ENCODE measurements at regions not wholly inside any gene's neighbourhood (a gene's known extent, or its start where the extent isn't known, plus 50 kb on each side); places are given as distances from the start of the nearest gene placed in this dataset.

- TF ChIP-seq, protein P1, sequence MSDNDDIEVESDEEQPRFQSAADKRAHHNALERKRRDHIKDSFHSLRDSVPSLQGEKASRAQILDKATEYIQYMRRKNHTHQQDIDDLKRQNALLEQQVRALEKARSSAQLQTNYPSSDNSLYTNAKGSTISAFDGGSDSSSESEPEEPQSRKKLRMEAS (IDR thresholded peaks at IDR 0.05; ENCODE audit: low read depth, low read length) = no peak
- TF ChIP-seq, protein P2, sequence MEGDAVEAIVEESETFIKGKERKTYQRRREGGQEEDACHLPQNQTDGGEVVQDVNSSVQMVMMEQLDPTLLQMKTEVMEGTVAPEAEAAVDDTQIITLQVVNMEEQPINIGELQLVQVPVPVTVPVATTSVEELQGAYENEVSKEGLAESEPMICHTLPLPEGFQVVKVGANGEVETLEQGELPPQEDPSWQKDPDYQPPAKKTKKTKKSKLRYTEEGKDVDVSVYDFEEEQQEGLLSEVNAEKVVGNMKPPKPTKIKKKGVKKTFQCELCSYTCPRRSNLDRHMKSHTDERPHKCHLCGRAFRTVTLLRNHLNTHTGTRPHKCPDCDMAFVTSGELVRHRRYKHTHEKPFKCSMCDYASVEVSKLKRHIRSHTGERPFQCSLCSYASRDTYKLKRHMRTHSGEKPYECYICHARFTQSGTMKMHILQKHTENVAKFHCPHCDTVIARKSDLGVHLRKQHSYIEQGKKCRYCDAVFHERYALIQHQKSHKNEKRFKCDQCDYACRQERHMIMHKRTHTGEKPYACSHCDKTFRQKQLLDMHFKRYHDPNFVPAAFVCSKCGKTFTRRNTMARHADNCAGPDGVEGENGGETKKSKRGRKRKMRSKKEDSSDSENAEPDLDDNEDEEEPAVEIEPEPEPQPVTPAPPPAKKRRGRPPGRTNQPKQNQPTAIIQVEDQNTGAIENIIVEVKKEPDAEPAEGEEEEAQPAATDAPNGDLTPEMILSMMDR (IDR thresholded peaks at IDR 0.05; ENCODE audit: low read depth, low read length) = no peak
- DNase-seq (ENCODE audit: low read depth) = no peak
- H3K4me3 ChIP-seq (ENCODE audit: low read depth, low read length) = no peak overlapping the region
These were observed 287.0 kb downstream of the CDC5L start for GRCh38 chr6:44674226-44675155.

- TF ChIP-seq POLR2A (IDR thresholded peaks at IDR 0.05; ENCODE audit: extremely low read depth, insufficient read length) = no peak
- TF ChIP-seq, protein P1 (IDR thresholded peaks at IDR 0.05; ENCODE audit: low read depth, low read length) = no peak
- TF ChIP-seq MYC (IDR thresholded peaks at IDR 0.05; ENCODE audit: low read depth, low read length) = no peak
- TF ChIP-seq, protein P2 (IDR thresholded peaks at IDR 0.05; ENCODE audit: low read depth, low read length) = no peak
- DNase-seq (ENCODE audit: low read depth) = no peak
- H3K4me3 ChIP-seq (ENCODE audit: low read depth, low read length) = no peak overlapping the region
These were observed 287.9 kb downstream of the CDC5L start for GRCh38 chr6:44675449-44675848.

DNA sequence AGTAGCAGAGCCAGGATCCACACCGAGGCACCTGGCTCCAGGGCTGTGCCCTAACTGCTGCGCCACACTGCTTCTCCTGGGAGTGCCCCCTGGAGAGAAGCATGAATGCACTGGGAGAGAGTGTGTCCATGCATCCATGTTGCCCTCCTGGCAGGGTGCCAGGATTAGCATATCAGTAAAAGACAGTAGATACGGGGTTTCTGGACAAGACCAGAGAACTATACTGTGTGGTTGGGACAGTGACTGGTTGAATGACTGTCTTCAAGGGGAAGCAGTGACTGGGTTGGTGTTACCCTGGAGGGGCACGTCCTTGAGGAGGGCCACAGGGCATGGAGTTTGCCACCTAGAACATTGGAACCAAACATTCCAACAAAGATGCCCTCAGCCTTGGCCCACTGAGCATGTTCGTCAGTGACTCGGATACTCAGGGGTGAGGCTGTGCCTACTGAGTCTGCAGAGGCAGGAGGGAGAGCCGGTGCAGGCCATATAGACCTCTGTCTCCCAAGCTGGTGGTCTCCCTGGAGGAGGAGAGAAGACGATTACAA lies 288.8 kb downstream of the CDC5L start:
- DNase-seq (ENCODE audit: low read depth) = no peak
- H3K4me3 ChIP-seq (ENCODE audit: low read depth, low read length) = no peak overlapping the region
- no peak for TF ChIP-seq MYC (IDR thresholded peaks at IDR 0.05; ENCODE audit: low read depth, low read length)
- TF ChIP-seq, protein P1 (IDR thresholded peaks at IDR 0.05; ENCODE audit: low read depth, low read length) = no peak
- TF ChIP-seq, protein P2 (IDR thresholded peaks at IDR 0.05; ENCODE audit: low read depth, low read length) = no peak
- TF ChIP-seq POLR2A (IDR thresholded peaks at IDR 0.05; ENCODE audit: extremely low read depth, insufficient read length) = no peak

- no peak overlapping the region for H3K4me3 ChIP-seq (ENCODE audit: low read depth, low read length)
- DNase-seq (ENCODE audit: low read depth) = no peak
- TF ChIP-seq, protein P1 (IDR thresholded peaks at IDR 0.05; ENCODE audit: low read depth, low read length) = no peak
- no peak for TF ChIP-seq MYC (IDR thresholded peaks at IDR 0.05; ENCODE audit: low read depth, low read length)
- TF ChIP-seq, protein P2 (IDR thresholded peaks at IDR 0.05; ENCODE audit: low read depth, low read length) = no peak
- no peak for TF ChIP-seq POLR2A (IDR thresholded peaks at IDR 0.05; ENCODE audit: extremely low read depth, insufficient read length)
These were observed 289.4 kb downstream of the CDC5L start for GRCh38 chr6:44676826-44677433.

DNA sequence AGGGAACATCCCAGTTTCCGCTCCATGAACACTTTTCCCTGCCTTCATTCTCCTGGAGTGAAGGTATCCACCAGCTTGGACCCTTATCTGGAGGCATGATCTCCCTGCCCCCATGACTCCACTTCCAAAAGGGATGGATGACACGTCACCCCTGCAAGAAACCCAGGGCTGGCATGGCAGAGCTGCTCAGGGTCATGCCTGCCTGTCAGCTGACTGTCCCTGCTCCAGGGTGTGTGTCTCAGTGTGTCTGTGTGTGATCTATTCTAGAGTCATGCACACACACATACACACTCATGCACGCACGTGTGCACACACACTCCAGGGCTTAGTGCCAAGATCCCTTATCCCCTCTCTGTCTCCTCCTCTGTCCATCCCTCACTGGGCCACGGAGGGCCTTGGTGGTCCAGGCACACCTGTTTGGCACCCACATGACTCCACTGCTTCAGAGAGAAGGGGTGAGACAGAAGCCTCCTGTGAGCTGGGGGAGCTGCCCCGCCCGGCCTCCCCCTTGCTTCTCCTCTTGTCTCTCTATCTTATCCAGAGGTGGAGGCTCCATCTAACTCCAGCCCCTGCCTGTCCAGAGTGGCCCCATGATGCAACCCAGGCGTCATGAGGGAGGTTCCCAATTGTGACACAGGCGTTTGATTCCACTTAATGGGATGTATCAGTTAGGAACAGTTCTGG lies 290.9 kb downstream of the CDC5L start:
- no peak for DNase-seq (ENCODE audit: low read depth)
- TF ChIP-seq, protein P1 (IDR thresholded peaks at IDR 0.05; ENCODE audit: low read depth, low read length) = no peak
- no peak for TF ChIP-seq MYC (IDR thresholded peaks at IDR 0.05; ENCODE audit: low read depth, low read length)
- TF ChIP-seq POLR2A (IDR thresholded peaks at IDR 0.05; ENCODE audit: extremely low read depth, insufficient read length) = no peak
- TF ChIP-seq, protein P2 (IDR thresholded peaks at IDR 0.05; ENCODE audit: low read depth, low read length) = no peak
- no peak overlapping the region for H3K4me3 ChIP-seq (ENCODE audit: low read depth, low read length)
